H9 (cell line): ENCODE measurements at regions not wholly inside any gene's neighbourhood (a gene's known extent, or its start where the extent isn't known, plus 50 kb on each side); places are given as distances from the start of the nearest gene placed in this dataset.

Source experiments
- DNase-seq: peaks from one replicate; pipeline ENCODE4 v3.0.0-alpha.2; 2017
- H2AFZ ChIP-seq: one replicate; pipeline ENCODE4 v1.6.1; 2013; ENCODE audit warnings: mild to moderate bottlenecking, low read length, control low read depth, moderate library complexity
- H2AK5ac ChIP-seq: 2 replicates; pipeline ENCODE4 v1.6.1; 2013; ENCODE audit warnings: low read length, control low read depth, mixed read lengths; ENCODE audit not compliant: insufficient read length
- H2BK120ac ChIP-seq: one replicate; pipeline ENCODE4 v1.6.1; 2013; ENCODE audit warnings: low read depth, mild to moderate bottlenecking, low read length, control low read depth, inconsistent platforms; ENCODE audit not compliant: poor library complexity, severe bottlenecking
- H2BK12ac ChIP-seq: 2 replicates; pipeline ENCODE4 v1.6.1; 2013; ENCODE audit warnings: low read length, control low read depth, mixed read lengths, low read depth; ENCODE audit not compliant: insufficient read length
- H2BK15ac ChIP-seq: 2 replicates; pipeline ENCODE4 v1.6.1; 2013; ENCODE audit warnings: low read depth, low read length, control low read depth
- H2BK20ac ChIP-seq: one replicate; pipeline ENCODE4 v1.6.1; 2013; ENCODE audit warnings: low read depth, mild to moderate bottlenecking, low read length, control low read depth, inconsistent platforms; ENCODE audit not compliant: poor library complexity, severe bottlenecking
- H2BK5ac ChIP-seq: 2 replicates; pipeline ENCODE4 v1.6.1; 2013; ENCODE audit warnings: low read length, control low read depth, mixed read lengths; ENCODE audit not compliant: insufficient read length
- H3K14ac ChIP-seq: 2 replicates; pipeline ENCODE4 v1.6.1; 2013; ENCODE audit warnings: low read length, control low read depth; ENCODE audit not compliant: insufficient read depth
- H3K18ac ChIP-seq: 2 replicates; pipeline ENCODE4 v1.6.1; 2013; ENCODE audit warnings: low read depth, mild to moderate bottlenecking, mixed read lengths, low read length, control low read depth; ENCODE audit not compliant: insufficient read length
- H3K23ac ChIP-seq: 2 replicates; pipeline ENCODE4 v1.6.1; 2013; ENCODE audit warnings: low read length, control low read depth, mixed read lengths, low read depth; ENCODE audit not compliant: insufficient read length
- H3K23me2 ChIP-seq: 2 replicates; pipeline ENCODE4 v1.6.1; 2013; ENCODE audit warnings: low read depth, mild to moderate bottlenecking, mixed read lengths, low read length, control low read depth; ENCODE audit not compliant: insufficient read length, poor library complexity, severe bottlenecking
- H3K27ac ChIP-seq: 2 replicates; pipeline ENCODE4 v1.5.1; 2013; ENCODE audit warnings: low read length, control low read depth, mixed read lengths, low read depth; ENCODE audit not compliant: insufficient read length
- H3K27me3 ChIP-seq: 2 replicates; pipeline ENCODE4 v1.6.1; 2013; ENCODE audit warnings: low read length, control low read depth, inconsistent platforms; ENCODE audit not compliant: insufficient read depth
- H3K4ac ChIP-seq: 2 replicates; pipeline ENCODE4 v1.6.1; 2013; ENCODE audit warnings: low read depth, mild to moderate bottlenecking, control low read depth, inconsistent platforms, low read length, moderate library complexity
- H3K4me1 ChIP-seq: 2 replicates; pipeline ENCODE4 v1.6.1; 2013; ENCODE audit warnings: low read length, control low read depth, inconsistent platforms; ENCODE audit not compliant: insufficient read depth
- H3K4me2 ChIP-seq: 2 replicates; pipeline ENCODE4 v1.6.1; 2013; ENCODE audit warnings: low read length, control low read depth, mixed read lengths; ENCODE audit not compliant: insufficient read length, insufficient read depth
- H3K56ac ChIP-seq: 2 replicates; pipeline ENCODE4 v1.6.1; 2013; ENCODE audit warnings: low read depth, mild to moderate bottlenecking, mixed read lengths, low read length, control low read depth; ENCODE audit not compliant: insufficient read length
- H3K79me1 ChIP-seq: 2 replicates; pipeline ENCODE4 v1.6.1; 2013; ENCODE audit warnings: low read depth, mild to moderate bottlenecking, moderate library complexity, low read length, control low read depth, inconsistent platforms; ENCODE audit not compliant: insufficient read depth, poor library complexity, severe bottlenecking
- H3K79me2 ChIP-seq: 2 replicates; pipeline ENCODE4 v1.6.1; 2013; ENCODE audit warnings: low read length, control low read depth, inconsistent platforms; ENCODE audit not compliant: insufficient read depth
- H3K9ac ChIP-seq: 2 replicates; pipeline ENCODE4 v1.6.1; 2013; ENCODE audit warnings: low read length, control low read depth, mixed read lengths; ENCODE audit not compliant: insufficient read length; ENCODE audit errors: extremely low read depth
- H3K9me3 ChIP-seq: one replicate; pipeline ENCODE4 v1.6.1; 2013; ENCODE audit warnings: low read depth, low read length, inconsistent platforms; ENCODE audit not compliant: control insufficient read depth
- H3T11ph ChIP-seq: one replicate; pipeline ENCODE4 v1.6.1; 2013; ENCODE audit warnings: mild to moderate bottlenecking, low read length, control low read depth, inconsistent platforms
- H4K20me1 ChIP-seq: one replicate; pipeline ENCODE4 v1.6.1; 2013; ENCODE audit not compliant: control insufficient read depth, insufficient read length, insufficient read depth
- H4K5ac ChIP-seq: 2 replicates; pipeline ENCODE4 v1.6.1; 2013; ENCODE audit warnings: low read depth, mild to moderate bottlenecking, mixed read lengths, low read length, control low read depth; ENCODE audit not compliant: insufficient read length
- H4K8ac ChIP-seq: replicated peaks from 2 replicates; pipeline ENCODE4 v1.6.1; 2013; ENCODE audit warnings: low read length, control low read depth, mixed read lengths, low read depth; ENCODE audit not compliant: insufficient read length
- H4K91ac ChIP-seq: 2 replicates; pipeline ENCODE4 v1.6.1; 2013; ENCODE audit warnings: low read depth, mild to moderate bottlenecking, moderate library complexity, mixed read lengths, low read length, control low read depth; ENCODE audit not compliant: insufficient read length
- H3K27ac Mint-ChIP-seq, 3 experiments: 2 replicates in 2 of 3; 3 replicates in 1 of 3; pipeline ENCODE4 v1.8.0; 2020 to 2021; ENCODE audit warnings: mixed read lengths in 3 of 3, mild to moderate bottlenecking in 1 of 3, moderate library complexity in 1 of 3
- H3K27me3 Mint-ChIP-seq: 2 replicates; pipeline ENCODE4 v1.8.0; 2021; ENCODE audit warnings: low read depth, mild to moderate bottlenecking, moderate library complexity, mixed read lengths
- H3K36me3 Mint-ChIP-seq, 3 experiments: 2 replicates in 2 of 3; 3 replicates in 1 of 3; pipeline ENCODE4 v1.8.0; 2020 to 2021; ENCODE audit warnings: low read depth in 3 of 3, mixed read lengths in 3 of 3; ENCODE audit not compliant: insufficient read depth in 1 of 3
- H3K4me1 Mint-ChIP-seq, 2 experiments: 2 replicates each; pipeline ENCODE4 v1.8.0; 2020; ENCODE audit warnings: mixed read lengths in 2 of 2
- H3K4me3 Mint-ChIP-seq, 2 experiments: 2 replicates in 1 of 2; 3 replicates in 1 of 2; pipeline ENCODE4 v1.8.0; 2020 to 2021; ENCODE audit warnings: mild to moderate bottlenecking in 2 of 2, mixed read lengths in 2 of 2, moderate library complexity in 1 of 2
- H3K9me3 Mint-ChIP-seq, 2 experiments: 2 replicates in 1 of 2; 3 replicates in 1 of 2; pipeline ENCODE4 v1.8.0; 2020; ENCODE audit warnings: mild to moderate bottlenecking in 2 of 2, mixed read lengths in 2 of 2, moderate library complexity in 1 of 2
- CTCF ChIP-seq: fragments of 200-600 bp; sonication (generic); conservative IDR thresholded peaks from 3 replicates; pipeline ENCODE4 v1.8.0; 2021; ENCODE audit warnings: antibody characterized with exemption, mild to moderate bottlenecking
- WGBS: extraction: QIAGEN DNeasy Blood & Tissue Kit; methylation state at CpG from one replicate; pipeline ENCODE4 v1.1.7; 2013; ENCODE audit warnings: missing lambda C conversion rate, low lambda C conversion rate, mixed read lengths; ENCODE audit not compliant: insufficient read length; ENCODE audit errors: extremely low coverage; 5-methylcytosine and 5-hydroxymethylcytosine counted together

GRCh38 chr4:22122062-22122461, 173.5 kb upstream of the KCNIP4 start:
- H2AFZ ChIP-seq, result no peak overlapping the region
- H2AK5ac ChIP-seq, result no peak overlapping the region
- WGBS, result no CpG with 5 or more reads among the region's 2 CpGs
- Mint-ChIP-seq H3K9me3 (peaks cover 28 to 36% of the 10 kb centered on the region in 2 experiments), H3K4me1 (no peaks in the 10 kb centered on the region), H3K36me3 (peaks cover 11 to 28% (median 11%) of the 10 kb centered on the region in 3 experiments), H3K4me3 (no peak overlapping the region), H3K27me3 (no peaks in the 10 kb centered on the region; the same call in 1 of the 2 replicates), H3K27ac (no peak overlapping the region)
- H3K79me1 ChIP-seq, result no peaks in the 10 kb centered on the region
- no peak overlapping the region for H4K5ac ChIP-seq
- H3K18ac ChIP-seq, result no peak overlapping the region
- no peak overlapping the region for H3K4me2 ChIP-seq
- no peak overlapping the region for H4K91ac ChIP-seq
- no peak for TF ChIP-seq CTCF
- H3K9ac ChIP-seq, result no peak overlapping the region
- DNase-seq, result no peak
- no peak overlapping the region for H3T11ph ChIP-seq
- H4K20me1 ChIP-seq, result no peaks in the 10 kb centered on the region
- no peak overlapping the region for H4K8ac ChIP-seq
- no peak overlapping the region for H3K4ac ChIP-seq
- no peaks in the 10 kb centered on the region for H3K23me2 ChIP-seq
- no peak overlapping the region for H3K56ac ChIP-seq
- no peak overlapping the region for H2BK15ac ChIP-seq
- H2BK5ac ChIP-seq, result no peak overlapping the region
- H2BK20ac ChIP-seq, result no peak overlapping the region
- no peaks in the 10 kb centered on the region for H3K4me1 ChIP-seq
- no peak overlapping the region for H3K27ac ChIP-seq
- H3K27me3 ChIP-seq, result no peaks in the 10 kb centered on the region
- H3K23ac ChIP-seq, result no peak overlapping the region
- H2BK12ac ChIP-seq, result no peak overlapping the region
- H3K79me2 ChIP-seq, result no peaks in the 10 kb centered on the region
- no peak overlapping the region for H3K14ac ChIP-seq
- no peaks in the 10 kb centered on the region for H3K9me3 ChIP-seq
- no peak overlapping the region for H2BK120ac ChIP-seq
